Amniotic epithelial cell (primary cell): ENCODE measurements at regions not wholly inside any gene's neighbourhood (a gene's known extent, or its start where the extent isn't known, plus 50 kb on each side); places are given as distances from the start of the nearest gene placed in this dataset.
"Not testable (repeated sequence)": the region's sequence is repeated elsewhere in the genome, so short reads cannot be mapped to it uniquely, and the experiment has no call there.

Experiments
- DNase-seq: peaks from one replicate; pipeline ENCODE4 v3.0.0-alpha.2; 2010; ENCODE audit warnings: low read depth

- DNase-seq, result no peak
Observed at GRCh38 chr16:79404571-79404970, 196.0 kb downstream of the MAF start.

- DNase-seq, result no peak
Observed at GRCh38 chr16:79403534-79403933, 197.0 kb downstream of the MAF start.

- DNase-seq, result no peak
Observed at GRCh38 chr16:79402920-79403319, 197.6 kb downstream of the MAF start.

GRCh38 chr16:79402356-79402755 is 198.2 kb downstream of the MAF start:
- no peak for DNase-seq

- no peak for DNase-seq
Observed at GRCh38 chr16:79401782-79402181, 198.8 kb downstream of the MAF start.

- no peak for DNase-seq
Observed at GRCh38 chr16:79401157-79401556, 199.4 kb downstream of the MAF start.

GRCh38 chr16:79400462-79401149 is 199.9 kb downstream of the MAF start:
- DNase-seq, result no peak

- DNase-seq, result no peak
Observed at GRCh38 chr16:79395591-79395990, 204.9 kb downstream of the MAF start.

GRCh38 chr16:79394206-79394605 is 206.3 kb downstream of the MAF start:
- no peak for DNase-seq

GRCh38 chr16:79393564-79393963 is 207.0 kb downstream of the MAF start:
- no peak for DNase-seq

- no peak for DNase-seq
Observed at GRCh38 chr16:79393127-79393526, 207.4 kb downstream of the MAF start.

- no peak for DNase-seq
Observed at GRCh38 chr16:79392081-79392480, 208.5 kb downstream of the MAF start.

- DNase-seq, result no peak
Observed at GRCh38 chr16:79391395-79391794, 209.1 kb downstream of the MAF start.

GRCh38 chr16:79390481-79391051 is 210.0 kb downstream of the MAF start:
- no peak for DNase-seq

- no peak for DNase-seq
Observed at GRCh38 chr16:79388396-79388795, 212.1 kb downstream of the MAF start.

- DNase-seq, result no peak
Observed at GRCh38 chr16:79386299-79386698, 214.2 kb downstream of the MAF start.

GRCh38 chr16:79381603-79382042 is 218.9 kb downstream of the MAF start:
- no peak for DNase-seq

- no peak for DNase-seq
Observed at GRCh38 chr16:79380995-79381602, 219.4 kb downstream of the MAF start.

- no peak for DNase-seq
Observed at GRCh38 chr16:79379095-79379494, 221.4 kb downstream of the MAF start.

- not testable (repeated sequence) for DNase-seq
Observed at GRCh38 chr16:79377082-79377481, 223.5 kb downstream of the MAF start.

GRCh38 chr16:79375351-79375750 is 225.2 kb downstream of the MAF start:
- DNase-seq, result no peak

GRCh38 chr16:79372503-79373184 is 227.9 kb downstream of the MAF start:
- peak; percentile 80 for DNase-seq

- no peak for DNase-seq
Observed at GRCh38 chr16:79370736-79371135, 229.8 kb downstream of the MAF start.
